MG63 (cell line): ENCODE measurements at regions not wholly inside any gene's neighbourhood (a gene's known extent, or its start where the extent isn't known, plus 50 kb on each side); places are given as distances from the start of the nearest gene placed in this dataset.
A peak's percentile ranks its signal among the peaks of the same experiment; 100 is the strongest.

Source experiments
- DNase-seq: peaks from one replicate; pipeline ENCODE4 v3.0.0-alpha.2; 2020
- H3K27me3 ChIP-seq: fragments of 250-450 bp; sonication (Bioruptor Pico); 2 replicates; pipeline ENCODE4 v1.5.1; 2020; ENCODE audit warnings: mild to moderate bottlenecking, moderate library complexity
- H3K36me3 ChIP-seq: fragments of 250-450 bp; sonication (Bioruptor Pico); 2 replicates; pipeline ENCODE4 v1.5.1; 2020; ENCODE audit warnings: mild to moderate bottlenecking, moderate library complexity
- H3K4me3 ChIP-seq: fragments of 250-450 bp; sonication (Bioruptor Pico); 2 replicates; pipeline ENCODE4 v1.5.1; 2020; ENCODE audit warnings: mild to moderate bottlenecking, moderate library complexity
- H3K9me3 ChIP-seq: fragments of 250-450 bp; sonication (Bioruptor Pico); 2 replicates; pipeline ENCODE4 v1.5.1; 2020; ENCODE audit warnings: mild to moderate bottlenecking, moderate library complexity

GRCh38 chr16:85315866-85316265 lies 203.6 kb upstream of the CIBAR2 start:
- no peak for DNase-seq
- Histone ChIP-seq H3K9me3 (no peaks in the 10 kb centered on the region), H3K36me3 (no peaks in the 10 kb centered on the region), H3K4me3 (no peak overlapping the region), H3K27me3 (no peaks in the 10 kb centered on the region)

GRCh38 chr16:85316321-85316919 lies 204.1 kb upstream of the CIBAR2 start:
- no peak overlapping the region for H3K4me3 ChIP-seq
- no peaks in the 10 kb centered on the region for H3K36me3 ChIP-seq
- H3K9me3 ChIP-seq: no peaks in the 10 kb centered on the region
- no peaks in the 10 kb centered on the region for H3K27me3 ChIP-seq
- peak; percentile 25 for DNase-seq

- H3K27me3 ChIP-seq: no peaks in the 10 kb centered on the region
- no peak overlapping the region for H3K4me3 ChIP-seq
- H3K36me3 ChIP-seq: no peaks in the 10 kb centered on the region
- H3K9me3 ChIP-seq: no peaks in the 10 kb centered on the region
- DNase-seq: no peak
These were observed 204.7 kb upstream of the CIBAR2 start for GRCh38 chr16:85316944-85317343.

GRCh38 chr16:85317704-85318103 lies 205.4 kb upstream of the CIBAR2 start:
- no peak overlapping the region for H3K4me3 ChIP-seq
- no peaks in the 10 kb centered on the region for H3K27me3 ChIP-seq
- H3K36me3 ChIP-seq: no peaks in the 10 kb centered on the region
- no peak for DNase-seq
- H3K9me3 ChIP-seq: no peaks in the 10 kb centered on the region

- DNase-seq: no peak
- H3K4me3 ChIP-seq: no peak overlapping the region
- no peaks in the 10 kb centered on the region for H3K36me3 ChIP-seq
- no peaks in the 10 kb centered on the region for H3K27me3 ChIP-seq
- H3K9me3 ChIP-seq: no peaks in the 10 kb centered on the region
These were observed 207.1 kb upstream of the CIBAR2 start for GRCh38 chr16:85319208-85319983.

- H3K4me3 ChIP-seq: no peak overlapping the region
- H3K9me3 ChIP-seq: no peaks in the 10 kb centered on the region
- DNase-seq: no peak
- no peaks in the 10 kb centered on the region for H3K36me3 ChIP-seq
- no peaks in the 10 kb centered on the region for H3K27me3 ChIP-seq
These were observed 207.7 kb upstream of the CIBAR2 start for GRCh38 chr16:85319984-85320440.

- Histone ChIP-seq H3K9me3 (no peaks in the 10 kb centered on the region), H3K4me3 (no peak overlapping the region), H3K27me3 (no peaks in the 10 kb centered on the region), H3K36me3 (no peaks in the 10 kb centered on the region)
- DNase-seq: no peak
These were observed 208.6 kb upstream of the CIBAR2 start for GRCh38 chr16:85320677-85321385.

- Histone ChIP-seq H3K27me3 (no peaks in the 10 kb centered on the region), H3K9me3 (no peaks in the 10 kb centered on the region), H3K4me3 (no peak overlapping the region), H3K36me3 (no peaks in the 10 kb centered on the region)
- DNase-seq: peak; percentile 99
These were observed 209.4 kb upstream of the CIBAR2 start for GRCh38 chr16:85321509-85322271.

- Histone ChIP-seq H3K9me3 (no peaks in the 10 kb centered on the region), H3K4me3 (no peak overlapping the region), H3K36me3 (no peaks in the 10 kb centered on the region), H3K27me3 (no peaks in the 10 kb centered on the region)
- no peak for DNase-seq
These were observed 211.1 kb upstream of the CIBAR2 start for GRCh38 chr16:85323230-85323960.

GRCh38 chr16:85323961-85324253 lies 211.6 kb upstream of the CIBAR2 start:
- no peak for DNase-seq
- Histone ChIP-seq H3K4me3 (no peak overlapping the region), H3K9me3 (no peaks in the 10 kb centered on the region), H3K27me3 (no peaks in the 10 kb centered on the region), H3K36me3 (no peaks in the 10 kb centered on the region)

GRCh38 chr16:85324488-85324887 lies 212.2 kb upstream of the CIBAR2 start:
- H3K9me3 ChIP-seq: no peaks in the 10 kb centered on the region
- no peaks in the 10 kb centered on the region for H3K27me3 ChIP-seq
- no peaks in the 10 kb centered on the region for H3K36me3 ChIP-seq
- H3K4me3 ChIP-seq: no peak overlapping the region
- DNase-seq: no peak

- Histone ChIP-seq H3K4me3 (no peak overlapping the region), H3K27me3 (no peaks in the 10 kb centered on the region), H3K9me3 (no peaks in the 10 kb centered on the region), H3K36me3 (no peaks in the 10 kb centered on the region)
- DNase-seq: no peak
These were observed 214.0 kb upstream of the CIBAR2 start for GRCh38 chr16:85326113-85326793.

- H3K9me3 ChIP-seq: no peaks in the 10 kb centered on the region
- no peaks in the 10 kb centered on the region for H3K36me3 ChIP-seq
- DNase-seq: no peak
- no peak overlapping the region for H3K4me3 ChIP-seq
- no peaks in the 10 kb centered on the region for H3K27me3 ChIP-seq
These were observed 214.5 kb upstream of the CIBAR2 start for GRCh38 chr16:85326794-85327181.

GRCh38 chr16:85327731-85328675 lies 215.7 kb upstream of the CIBAR2 start:
- Histone ChIP-seq H3K9me3 (no peaks in the 10 kb centered on the region), H3K36me3 (no peaks in the 10 kb centered on the region), H3K27me3 (no peaks in the 10 kb centered on the region), H3K4me3 (no peak overlapping the region)
- no peak for DNase-seq

GRCh38 chr16:85328676-85329058 lies 216.4 kb upstream of the CIBAR2 start:
- no peaks in the 10 kb centered on the region for H3K36me3 ChIP-seq
- H3K27me3 ChIP-seq: no peaks in the 10 kb centered on the region
- H3K4me3 ChIP-seq: no peak overlapping the region
- no peak for DNase-seq
- no peaks in the 10 kb centered on the region for H3K9me3 ChIP-seq
